ENCODE measurements at regions not wholly inside any gene's neighbourhood (a gene's known extent, or its start where the extent isn't known, plus 50 kb on each side); places are given as distances from the start of the nearest gene placed in this dataset.

- H3K27me3 Mint-ChIP-seq (ENCODE audit: low read depth, poor library complexity), result peaks cover 2% of the 10 kb centered on the region
- TF ChIP-seq CTCF (IDR thresholded peaks at IDR 0.05), result no peak
- no peak overlapping the region for H3K27ac Mint-ChIP-seq
- no peak for DNase-seq
- no peaks in the 10 kb centered on the region for H3K9me3 Mint-ChIP-seq
- no peaks in the 10 kb centered on the region for H3K36me3 Mint-ChIP-seq (ENCODE audit: low read depth)
- H3K4me3 Mint-ChIP-seq, result no peak overlapping the region
- no peaks in the 10 kb centered on the region for H3K4me1 Mint-ChIP-seq
Observed at GRCh38 chr3:102161384-102162006, 273.3 kb upstream of the ZPLD1 start.

- Mint-ChIP-seq H3K27me3 (ENCODE audit: low read depth, poor library complexity) (peaks cover 2% of the 10 kb centered on the region), H3K27ac (no peak overlapping the region)
Observed at GRCh38 chr3:102162251-102162650, 272.6 kb upstream of the ZPLD1 start.

GRCh38 chr3:102163039-102163817, 271.6 kb upstream of the ZPLD1 start:
- Mint-ChIP-seq H3K9me3 (no peaks in the 10 kb centered on the region), H3K4me3 (no peak overlapping the region), H3K27ac (no peak overlapping the region), H3K27me3 (ENCODE audit: low read depth, poor library complexity) (peaks cover 4% of the 10 kb centered on the region), H3K36me3 (ENCODE audit: low read depth) (no peaks in the 10 kb centered on the region), H3K4me1 (no peaks in the 10 kb centered on the region)
- DNase-seq, result no peak
- no peak for TF ChIP-seq CTCF (IDR thresholded peaks at IDR 0.05)

More at GRCh38 chr3:102162251-102162650, 272.6 kb upstream of the ZPLD1 start:
- Mint-ChIP-seq H3K4me1 (no peaks in the 10 kb centered on the region), H3K9me3 (no peaks in the 10 kb centered on the region), H3K4me3 (no peak overlapping the region), H3K36me3 (ENCODE audit: low read depth) (no peaks in the 10 kb centered on the region)
- TF ChIP-seq CTCF (IDR thresholded peaks at IDR 0.05), result no peak
- DNase-seq, result no peak

- Mint-ChIP-seq H3K27me3 (ENCODE audit: low read depth, poor library complexity) (peaks cover 6% of the 10 kb centered on the region), H3K9me3 (no peaks in the 10 kb centered on the region), H3K36me3 (ENCODE audit: low read depth) (no peaks in the 10 kb centered on the region), H3K4me3 (no peak overlapping the region), H3K27ac (no peak overlapping the region), H3K4me1 (no peaks in the 10 kb centered on the region)
- no peak for TF ChIP-seq CTCF (IDR thresholded peaks at IDR 0.05)
- DNase-seq, result no peak
Observed at GRCh38 chr3:102163818-102164154, 271.0 kb upstream of the ZPLD1 start.

- H3K4me3 Mint-ChIP-seq, result no peak overlapping the region
- no peak overlapping the region for H3K27ac Mint-ChIP-seq
- peaks cover 6% of the 10 kb centered on the region for H3K27me3 Mint-ChIP-seq (ENCODE audit: low read depth, poor library complexity)
- no peaks in the 10 kb centered on the region for H3K9me3 Mint-ChIP-seq
- no peak for TF ChIP-seq CTCF (IDR thresholded peaks at IDR 0.05)
- no peak for DNase-seq
- no peaks in the 10 kb centered on the region for H3K36me3 Mint-ChIP-seq (ENCODE audit: low read depth)
- H3K4me1 Mint-ChIP-seq, result no peaks in the 10 kb centered on the region
Observed at GRCh38 chr3:102165367-102165766, 269.4 kb upstream of the ZPLD1 start.
